ENCODE measurements at regions not wholly inside any gene's neighbourhood (a gene's known extent, or its start where the extent isn't known, plus 50 kb on each side); places are given as distances from the start of the nearest gene placed in this dataset.

GRCh38 chr6:15001326-15001910 lies 244.5 kb upstream of the JARID2 start:
- Histone ChIP-seq H4K5ac (ENCODE audit: insufficient read length, low read depth, low read length) (no peak overlapping the region), H3K14ac (ENCODE audit: insufficient read depth, low read length) (no peak overlapping the region), H4K91ac (ENCODE audit: insufficient read length, low read depth, low read length) (no peak overlapping the region), H2AFZ (ENCODE audit: low read length) (no peak overlapping the region), H3K79me2 (ENCODE audit: insufficient read depth, low read length) (peaks cover 2% of the 10 kb centered on the region; the same call in 1 of the 2 replicates), H2BK5ac (ENCODE audit: insufficient read length, low read length) (no peak overlapping the region), H2BK20ac (ENCODE audit: low read depth, low read length, poor library complexity, severe bottlenecking) (no peak overlapping the region), H4K8ac (replicated peaks; ENCODE audit: insufficient read length, low read depth, low read length) (no peak overlapping the region), H3K4ac (ENCODE audit: low read depth, low read length) (no peak overlapping the region), H3K4me1 (ENCODE audit: insufficient read depth, low read length) (no peaks in the 10 kb centered on the region), H3K23ac (ENCODE audit: insufficient read length, low read depth, low read length) (no peak overlapping the region), H3K56ac (ENCODE audit: insufficient read length, low read depth, low read length) (no peak overlapping the region), H2AK5ac (ENCODE audit: insufficient read length, low read length) (no peak overlapping the region), H3K18ac (ENCODE audit: insufficient read length, low read depth, low read length) (no peak overlapping the region), H3K9me3 (ENCODE audit: control insufficient read depth, low read depth, low read length) (no peaks in the 10 kb centered on the region), H3K23me2 (ENCODE audit: insufficient read length, low read depth, low read length, poor library complexity, severe bottlenecking) (no peaks in the 10 kb centered on the region), H2BK12ac (ENCODE audit: insufficient read length, low read depth, low read length) (no peak overlapping the region), H3K4me2 (ENCODE audit: insufficient read depth, insufficient read length, low read length) (no peak overlapping the region), H4K20me1 (ENCODE audit: control insufficient read depth, insufficient read depth, insufficient read length) (no peaks in the 10 kb centered on the region), H2BK120ac (ENCODE audit: low read depth, low read length, poor library complexity, severe bottlenecking) (no peak overlapping the region), H3K9ac (ENCODE audit: extremely low read depth, insufficient read length, low read length) (no peak overlapping the region), H3K27ac (ENCODE audit: insufficient read length, low read depth, low read length) (no peak overlapping the region), H3K27me3 (ENCODE audit: insufficient read depth, low read length) (no peaks in the 10 kb centered on the region), H2BK15ac (ENCODE audit: low read depth, low read length) (no peak overlapping the region), H3T11ph (ENCODE audit: low read length) (no peak overlapping the region), H3K79me1 (ENCODE audit: insufficient read depth, low read depth, low read length, poor library complexity, severe bottlenecking) (no peaks in the 10 kb centered on the region)
- H3K27me3 Mint-ChIP-seq (ENCODE audit: low read depth) = no peaks in the 10 kb centered on the region
- H3K4me1 Mint-ChIP-seq = peaks cover 3 to 4% of the 10 kb centered on the region in 2 experiments; a peak in 1 of 4 replicates
- DNase-seq = no peak
- WGBS (ENCODE audit: extremely low coverage, insufficient read length, low lambda C conversion rate) = no CpG with 5 or more reads among the region's 5 CpGs
- no peak overlapping the region for H3K4me3 Mint-ChIP-seq
- no peak for TF ChIP-seq CTCF (conservative IDR thresholded peaks at IDR 0.05)
- H3K9me3 Mint-ChIP-seq = no peaks in the 10 kb centered on the region
- H3K36me3 Mint-ChIP-seq (ENCODE audit: insufficient read depth in 1 of 3, low read depth in 3 of 3) = peaks cover 0 to 17% (median 11%) of the 10 kb centered on the region in 3 experiments; a peak in 6 of 7 replicates
- no peak overlapping the region; a peak in 2 of 7 replicates for H3K27ac Mint-ChIP-seq
